HL-60 (cell line): ENCODE measurements at regions not wholly inside any gene's neighbourhood (a gene's known extent, or its start where the extent isn't known, plus 50 kb on each side); places are given as distances from the start of the nearest gene placed in this dataset.

Source experiments
- CTCF ChIP-seq: IDR thresholded peaks from one replicate; pipeline ENCODE4 v1.5.1; 2011; ENCODE audit warnings: low read length, control low read depth, inconsistent platforms; ENCODE audit not compliant: insufficient read depth
- POLR2AphosphoS5 ChIP-seq: IDR thresholded peaks from 2 replicates; pipeline ENCODE4 v1.6.1; 2012; ENCODE audit warnings: low read depth
- REST ChIP-seq: IDR thresholded peaks from 2 replicates; pipeline ENCODE4 v1.6.1; 2012; ENCODE audit warnings: low read depth; ENCODE audit not compliant: insufficient replicate concordance
- SPI1 ChIP-seq: IDR thresholded peaks from 2 replicates; pipeline ENCODE4 v1.6.1; 2012; ENCODE audit warnings: low read depth, mild to moderate bottlenecking, borderline replicate concordance

GRCh38 chr10:128689667-128690066 lies 563.4 kb upstream of the MKI67 start:
- TF ChIP-seq SPI1 (no peak), CTCF (no peak), POLR2AphosphoS5 (no peak), REST (no peak)
